ENCODE measurements at regions not wholly inside any gene's neighbourhood (a gene's known extent, or its start where the extent isn't known, plus 50 kb on each side); places are given as distances from the start of the nearest gene placed in this dataset.

GRCh38 chr13:83987394-83987793 lies 105.1 kb upstream of the SLITRK1 start:
- DNase-seq = no peak

GRCh38 chr13:83984793-83985192 lies 102.5 kb upstream of the SLITRK1 start:
- DNase-seq = no peak

- DNase-seq = no peak
Measured at GRCh38 chr13:83980331-83980730, 98.1 kb upstream of the SLITRK1 start.

- DNase-seq = no peak
Measured at GRCh38 chr13:83975655-83976165, 93.4 kb upstream of the SLITRK1 start.

GRCh38 chr13:83958531-83958930 lies 76.3 kb upstream of the SLITRK1 start:
- DNase-seq = no peak

- DNase-seq = no peak
Measured at GRCh38 chr13:83955011-83955410, 72.7 kb upstream of the SLITRK1 start.

GRCh38 chr13:83953916-83954315 lies 71.6 kb upstream of the SLITRK1 start:
- DNase-seq = no peak

GRCh38 chr13:83950293-83950692 lies 68.0 kb upstream of the SLITRK1 start:
- DNase-seq = no peak

GRCh38 chr13:83943530-83944279 lies 61.4 kb upstream of the SLITRK1 start:
- DNase-seq = no peak

GRCh38 chr13:83941701-83942335 lies 59.5 kb upstream of the SLITRK1 start:
- no peak for DNase-seq

- DNase-seq = no peak
Measured at GRCh38 chr13:83940742-83941141, 58.5 kb upstream of the SLITRK1 start.

GRCh38 chr13:83937579-83937978 lies 55.3 kb upstream of the SLITRK1 start:
- DNase-seq = no peak

- no peak for DNase-seq
Measured at GRCh38 chr13:83935566-83935965, 53.3 kb upstream of the SLITRK1 start.
